OCI-LY3 (cell line): ENCODE measurements at regions not wholly inside any gene's neighbourhood (a gene's known extent, or its start where the extent isn't known, plus 50 kb on each side); places are given as distances from the start of the nearest gene placed in this dataset.

Source experiments
- CTCF ChIP-seq: fragments of 200-600, 300-600 bp; sonication (generic); IDR thresholded peaks from 2 replicates; pipeline ENCODE4 v1.5.1; 2014; ENCODE audit warnings: antibody characterized with exemption, low read length, low read depth
- EZH2phosphoT487 ChIP-seq: fragments of 200-600 bp; shearing (Covaris generic); IDR thresholded peaks from 2 replicates; pipeline ENCODE4 v1.6.1; 2018; ENCODE audit warnings: antibody characterized with exemption, mixed run types, low read depth

DNA sequence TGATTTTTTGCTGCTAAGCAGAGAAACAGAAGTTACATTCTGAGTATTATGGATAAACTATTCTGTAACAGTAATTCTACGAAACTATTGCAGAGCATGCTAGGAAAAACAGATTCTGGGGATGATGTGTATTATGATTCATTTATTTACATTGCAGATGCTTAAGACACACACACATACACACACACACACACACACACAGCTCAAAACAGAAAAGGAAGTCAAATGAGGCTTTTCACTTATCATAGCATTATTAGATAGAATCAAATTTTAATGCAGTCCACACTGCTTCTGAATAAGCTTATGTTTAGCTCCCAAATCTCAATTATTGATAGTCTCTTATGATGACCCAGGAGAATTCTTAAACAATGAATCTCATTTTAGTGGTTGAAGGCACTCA lies 307.2 kb downstream of the HGF start:
- TF ChIP-seq CTCF: no peak
- TF ChIP-seq EZH2phosphoT487: no peak
